ENCODE measurements at regions not wholly inside any gene's neighbourhood (a gene's known extent, or its start where the extent isn't known, plus 50 kb on each side); places are given as distances from the start of the nearest gene placed in this dataset.
A peak's percentile ranks its signal among the peaks of the same experiment; 100 is the strongest.
"Not testable (repeated sequence)": the region's sequence is repeated elsewhere in the genome, so short reads cannot be mapped to it uniquely, and the experiment has no call there.

GRCh38 chr17:52597452-52598215 is 439.1 kb upstream of the CA10 start:
- H3K27me3 ChIP-seq (ENCODE audit: insufficient read depth); H3K9me2 ChIP-seq (ENCODE audit: insufficient read depth); H3K36me3 Mint-ChIP-seq (ENCODE audit: low read depth); H2AFZ ChIP-seq; ATAC-seq; H3K4me3 Mint-ChIP-seq; H3K27ac ChIP-seq (ENCODE audit: low read depth); H3K4me1 Mint-ChIP-seq; H3K4me1 ChIP-seq (ENCODE audit: insufficient read depth); H3K79me2 ChIP-seq (replicated peaks; ENCODE audit: insufficient read depth); H3K27me3 Mint-ChIP-seq (ENCODE audit: insufficient read depth, low read depth, poor library complexity); H3K36me3 ChIP-seq (ENCODE audit: insufficient read depth); H3K9me3 Mint-ChIP-seq; H3F3A ChIP-seq (replicated peaks; ENCODE audit: low read depth); H4K20me1 ChIP-seq (replicated peaks; ENCODE audit: insufficient read depth); H3K4me2 ChIP-seq; H3K4me3 ChIP-seq; H3K27ac Mint-ChIP-seq: not testable (repeated sequence)
- DNase-seq (ENCODE audit: low spot score) = peak; percentile 5
- TF ChIP-seq, protein P1, sequence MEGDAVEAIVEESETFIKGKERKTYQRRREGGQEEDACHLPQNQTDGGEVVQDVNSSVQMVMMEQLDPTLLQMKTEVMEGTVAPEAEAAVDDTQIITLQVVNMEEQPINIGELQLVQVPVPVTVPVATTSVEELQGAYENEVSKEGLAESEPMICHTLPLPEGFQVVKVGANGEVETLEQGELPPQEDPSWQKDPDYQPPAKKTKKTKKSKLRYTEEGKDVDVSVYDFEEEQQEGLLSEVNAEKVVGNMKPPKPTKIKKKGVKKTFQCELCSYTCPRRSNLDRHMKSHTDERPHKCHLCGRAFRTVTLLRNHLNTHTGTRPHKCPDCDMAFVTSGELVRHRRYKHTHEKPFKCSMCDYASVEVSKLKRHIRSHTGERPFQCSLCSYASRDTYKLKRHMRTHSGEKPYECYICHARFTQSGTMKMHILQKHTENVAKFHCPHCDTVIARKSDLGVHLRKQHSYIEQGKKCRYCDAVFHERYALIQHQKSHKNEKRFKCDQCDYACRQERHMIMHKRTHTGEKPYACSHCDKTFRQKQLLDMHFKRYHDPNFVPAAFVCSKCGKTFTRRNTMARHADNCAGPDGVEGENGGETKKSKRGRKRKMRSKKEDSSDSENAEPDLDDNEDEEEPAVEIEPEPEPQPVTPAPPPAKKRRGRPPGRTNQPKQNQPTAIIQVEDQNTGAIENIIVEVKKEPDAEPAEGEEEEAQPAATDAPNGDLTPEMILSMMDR (conservative IDR thresholded peaks at IDR 0.05; ENCODE audit: low read depth in 2 of 2) = peak in 1 of 2 experiments; percentile 56; a peak in 2 of 4 replicates

DNA sequence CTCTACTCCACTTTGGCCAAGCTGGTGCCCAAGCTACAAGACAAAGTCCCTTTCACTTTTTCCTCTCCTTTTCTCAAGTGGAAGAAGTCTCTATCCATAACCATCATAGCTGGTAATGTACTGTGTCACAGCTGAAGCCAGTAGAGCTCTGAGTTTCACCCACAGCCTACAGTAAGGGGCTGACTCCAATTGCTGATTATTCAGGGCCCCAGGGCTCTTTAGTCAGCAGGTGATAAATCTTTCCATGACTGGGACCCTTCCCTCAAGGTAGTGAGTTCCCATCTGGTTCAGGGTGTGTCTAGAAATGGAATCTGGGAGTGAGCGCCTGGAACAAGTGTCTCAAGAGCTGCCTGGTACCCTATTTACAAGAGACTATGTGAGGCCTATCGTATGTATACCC is 436.0 kb upstream of the CA10 start:
- Mint-ChIP-seq H3K27me3 (ENCODE audit: insufficient read depth, low read depth, poor library complexity) (no peaks in the 10 kb centered on the region), H3K27ac (no peak overlapping the region), H3K4me1 (no peaks in the 10 kb centered on the region), H3K4me3 (no peak overlapping the region), H3K9me3 (peaks cover 18% of the 10 kb centered on the region; the same call in 2 of the 3 replicates), H3K36me3 (ENCODE audit: low read depth) (no peaks in the 10 kb centered on the region; the same call in 2 of the 3 replicates)
- H4K20me1 ChIP-seq (replicated peaks; ENCODE audit: insufficient read depth) = no peaks in the 10 kb centered on the region
- ATAC-seq = no peak
- no peaks in the 10 kb centered on the region for H3K4me1 ChIP-seq (ENCODE audit: insufficient read depth)
- H3K4me3 ChIP-seq = no peak overlapping the region
- TF ChIP-seq, protein P2, sequence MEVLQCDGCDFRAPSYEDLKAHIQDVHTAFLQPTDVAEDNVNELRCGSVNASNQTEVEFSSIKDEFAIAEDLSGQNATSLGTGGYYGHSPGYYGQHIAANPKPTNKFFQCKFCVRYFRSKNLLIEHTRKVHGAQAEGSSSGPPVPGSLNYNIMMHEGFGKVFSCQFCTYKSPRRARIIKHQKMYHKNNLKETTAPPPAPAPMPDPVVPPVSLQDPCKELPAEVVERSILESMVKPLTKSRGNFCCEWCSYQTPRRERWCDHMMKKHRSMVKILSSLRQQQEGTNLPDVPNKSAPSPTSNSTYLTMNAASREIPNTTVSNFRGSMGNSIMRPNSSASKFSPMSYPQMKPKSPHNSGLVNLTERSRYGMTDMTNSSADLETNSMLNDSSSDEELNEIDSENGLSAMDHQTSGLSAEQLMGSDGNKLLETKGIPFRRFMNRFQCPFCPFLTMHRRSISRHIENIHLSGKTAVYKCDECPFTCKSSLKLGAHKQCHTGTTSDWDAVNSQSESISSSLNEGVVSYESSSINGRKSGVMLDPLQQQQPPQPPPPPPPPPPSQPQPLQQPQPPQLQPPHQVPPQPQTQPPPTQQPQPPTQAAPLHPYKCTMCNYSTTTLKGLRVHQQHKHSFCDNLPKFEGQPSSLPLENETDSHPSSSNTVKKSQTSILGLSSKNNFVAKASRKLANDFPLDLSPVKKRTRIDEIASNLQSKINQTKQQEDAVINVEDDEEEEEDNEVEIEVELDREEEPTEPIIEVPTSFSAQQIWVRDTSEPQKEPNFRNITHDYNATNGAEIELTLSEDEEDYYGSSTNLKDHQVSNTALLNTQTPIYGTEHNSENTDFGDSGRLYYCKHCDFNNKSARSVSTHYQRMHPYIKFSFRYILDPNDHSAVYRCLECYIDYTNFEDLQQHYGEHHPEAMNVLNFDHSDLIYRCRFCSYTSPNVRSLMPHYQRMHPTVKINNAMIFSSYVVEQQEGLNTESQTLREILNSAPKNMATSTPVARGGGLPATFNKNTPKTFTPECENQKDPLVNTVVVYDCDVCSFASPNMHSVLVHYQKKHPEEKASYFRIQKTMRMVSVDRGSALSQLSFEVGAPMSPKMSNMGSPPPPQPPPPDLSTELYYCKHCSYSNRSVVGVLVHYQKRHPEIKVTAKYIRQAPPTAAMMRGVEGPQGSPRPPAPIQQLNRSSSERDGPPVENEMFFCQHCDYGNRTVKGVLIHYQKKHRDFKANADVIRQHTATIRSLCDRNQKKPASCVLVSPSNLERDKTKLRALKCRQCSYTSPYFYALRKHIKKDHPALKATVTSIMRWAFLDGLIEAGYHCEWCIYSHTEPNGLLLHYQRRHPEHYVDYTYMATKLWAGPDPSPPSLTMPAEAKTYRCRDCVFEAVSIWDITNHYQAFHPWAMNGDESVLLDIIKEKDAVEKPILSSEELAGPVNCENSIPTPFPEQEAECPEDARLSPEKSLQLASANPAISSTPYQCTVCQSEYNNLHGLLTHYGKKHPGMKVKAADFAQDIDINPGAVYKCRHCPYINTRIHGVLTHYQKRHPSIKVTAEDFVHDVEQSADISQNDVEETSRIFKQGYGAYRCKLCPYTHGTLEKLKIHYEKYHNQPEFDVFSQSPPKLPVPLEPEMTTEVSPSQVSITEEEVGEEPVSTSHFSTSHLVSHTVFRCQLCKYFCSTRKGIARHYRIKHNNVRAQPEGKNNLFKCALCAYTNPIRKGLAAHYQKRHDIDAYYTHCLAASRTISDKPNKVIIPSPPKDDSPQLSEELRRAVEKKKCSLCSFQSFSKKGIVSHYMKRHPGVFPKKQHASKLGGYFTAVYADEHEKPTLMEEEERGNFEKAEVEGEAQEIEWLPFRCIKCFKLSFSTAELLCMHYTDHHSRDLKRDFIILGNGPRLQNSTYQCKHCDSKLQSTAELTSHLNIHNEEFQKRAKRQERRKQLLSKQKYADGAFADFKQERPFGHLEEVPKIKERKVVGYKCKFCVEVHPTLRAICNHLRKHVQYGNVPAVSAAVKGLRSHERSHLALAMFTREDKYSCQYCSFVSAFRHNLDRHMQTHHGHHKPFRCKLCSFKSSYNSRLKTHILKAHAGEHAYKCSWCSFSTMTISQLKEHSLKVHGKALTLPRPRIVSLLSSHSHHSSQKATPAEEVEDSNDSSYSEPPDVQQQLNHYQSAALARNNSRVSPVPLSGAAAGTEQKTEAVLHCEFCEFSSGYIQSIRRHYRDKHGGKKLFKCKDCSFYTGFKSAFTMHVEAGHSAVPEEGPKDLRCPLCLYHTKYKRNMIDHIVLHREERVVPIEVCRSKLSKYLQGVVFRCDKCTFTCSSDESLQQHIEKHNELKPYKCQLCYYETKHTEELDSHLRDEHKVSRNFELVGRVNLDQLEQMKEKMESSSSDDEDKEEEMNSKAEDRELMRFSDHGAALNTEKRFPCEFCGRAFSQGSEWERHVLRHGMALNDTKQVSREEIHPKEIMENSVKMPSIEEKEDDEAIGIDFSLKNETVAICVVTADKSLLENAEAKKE (CRISPR knock-in tag; IDR thresholded peaks at IDR 0.05) = no peak
- TF ChIP-seq, protein P1 (conservative IDR thresholded peaks at IDR 0.05; ENCODE audit: low read depth in 2 of 2) = no peak
- TF ChIP-seq, protein P3, sequence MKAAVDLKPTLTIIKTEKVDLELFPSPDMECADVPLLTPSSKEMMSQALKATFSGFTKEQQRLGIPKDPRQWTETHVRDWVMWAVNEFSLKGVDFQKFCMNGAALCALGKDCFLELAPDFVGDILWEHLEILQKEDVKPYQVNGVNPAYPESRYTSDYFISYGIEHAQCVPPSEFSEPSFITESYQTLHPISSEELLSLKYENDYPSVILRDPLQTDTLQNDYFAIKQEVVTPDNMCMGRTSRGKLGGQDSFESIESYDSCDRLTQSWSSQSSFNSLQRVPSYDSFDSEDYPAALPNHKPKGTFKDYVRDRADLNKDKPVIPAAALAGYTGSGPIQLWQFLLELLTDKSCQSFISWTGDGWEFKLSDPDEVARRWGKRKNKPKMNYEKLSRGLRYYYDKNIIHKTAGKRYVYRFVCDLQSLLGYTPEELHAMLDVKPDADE (IDR thresholded peaks at IDR 0.05) = no peak
- TF ChIP-seq POLR2AphosphoS5 (IDR thresholded peaks at IDR 0.05; ENCODE audit: low read depth) (no peak), EZH2phosphoT487 (IDR thresholded peaks at IDR 0.05; ENCODE audit: unreplicated experiment) (no peak), CREB1 (CRISPR knock-in tag; IDR thresholded peaks at IDR 0.05; ENCODE audit: low read depth) (no peak), NANOG (IDR thresholded peaks at IDR 0.05; ENCODE audit: borderline replicate concordance) (no peak), ZNF331 (CRISPR knock-in tag; IDR thresholded peaks at IDR 0.05; ENCODE audit: low read depth) (no peak), JUNB (IDR thresholded peaks at IDR 0.05; ENCODE audit: unreplicated experiment) (no peak)
- H3K4me2 ChIP-seq = no peak overlapping the region
- H2AFZ ChIP-seq = no peak overlapping the region
- no peaks in the 10 kb centered on the region for H3F3A ChIP-seq (replicated peaks; ENCODE audit: low read depth)
- no peaks in the 10 kb centered on the region for H3K36me3 ChIP-seq (ENCODE audit: insufficient read depth)
- H3K9me2 ChIP-seq (ENCODE audit: insufficient read depth) = no peaks in the 10 kb centered on the region
- no peak overlapping the region for H3K27ac ChIP-seq (ENCODE audit: low read depth)
- no peaks in the 10 kb centered on the region for H3K79me2 ChIP-seq (replicated peaks; ENCODE audit: insufficient read depth)
- H3K27me3 ChIP-seq (ENCODE audit: insufficient read depth) = no peaks in the 10 kb centered on the region
- no peak for DNase-seq (ENCODE audit: low spot score)

All from GM23338 (cell line).